HG02798 (cell line): ENCODE measurements at regions not wholly inside any gene's neighbourhood (a gene's known extent, or its start where the extent isn't known, plus 50 kb on each side); places are given as distances from the start of the nearest gene placed in this dataset.

ENCODE experiments used
- ATAC-seq: cut with Tn5 transposase; IDR thresholded peaks from one replicate; pipeline ENCODE4 v1.9.1; 2021; ENCODE audit warnings: mild to moderate bottlenecking; ENCODE audit not compliant: unreplicated experiment, poor library complexity

DNA sequence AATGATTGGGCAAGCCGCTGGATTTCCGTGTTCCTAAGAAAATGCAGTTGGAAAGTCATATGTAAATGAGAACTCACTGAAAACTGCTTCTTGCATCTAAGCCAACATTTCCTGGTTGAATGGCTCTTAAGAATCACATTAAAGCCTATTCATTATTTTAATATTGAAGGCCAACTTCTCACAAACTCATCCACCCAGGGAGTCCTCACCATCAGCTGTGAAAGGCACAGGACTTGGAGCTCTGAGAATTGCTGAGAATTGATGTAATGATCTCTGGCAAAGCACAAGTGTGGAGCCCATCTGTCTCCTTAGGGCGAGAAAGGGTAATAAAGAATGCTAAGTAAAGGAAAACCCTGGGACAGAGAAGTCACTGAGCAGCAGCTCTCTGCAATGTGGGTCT lies 55.9 kb upstream of the APCDD1 start:
- ATAC-seq = no peak

DNA sequence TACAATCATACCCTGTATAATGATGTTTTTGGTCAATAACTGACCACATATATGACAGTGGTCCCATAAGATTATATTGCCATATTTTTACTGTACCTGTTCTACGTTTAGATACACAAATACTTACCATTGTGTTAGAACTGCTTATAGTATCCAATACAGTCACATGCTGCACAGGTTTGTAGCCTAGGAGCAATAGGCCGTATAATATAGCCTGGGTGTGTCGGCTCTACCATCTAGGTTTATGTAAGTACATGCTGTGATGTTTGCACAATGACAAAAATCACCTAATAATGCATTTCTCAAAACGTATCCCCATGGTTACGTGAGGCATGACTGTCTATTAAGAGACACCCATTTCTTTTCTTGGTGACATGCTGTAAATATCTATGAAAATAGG lies 55.0 kb upstream of the APCDD1 start:
- no peak for ATAC-seq

DNA sequence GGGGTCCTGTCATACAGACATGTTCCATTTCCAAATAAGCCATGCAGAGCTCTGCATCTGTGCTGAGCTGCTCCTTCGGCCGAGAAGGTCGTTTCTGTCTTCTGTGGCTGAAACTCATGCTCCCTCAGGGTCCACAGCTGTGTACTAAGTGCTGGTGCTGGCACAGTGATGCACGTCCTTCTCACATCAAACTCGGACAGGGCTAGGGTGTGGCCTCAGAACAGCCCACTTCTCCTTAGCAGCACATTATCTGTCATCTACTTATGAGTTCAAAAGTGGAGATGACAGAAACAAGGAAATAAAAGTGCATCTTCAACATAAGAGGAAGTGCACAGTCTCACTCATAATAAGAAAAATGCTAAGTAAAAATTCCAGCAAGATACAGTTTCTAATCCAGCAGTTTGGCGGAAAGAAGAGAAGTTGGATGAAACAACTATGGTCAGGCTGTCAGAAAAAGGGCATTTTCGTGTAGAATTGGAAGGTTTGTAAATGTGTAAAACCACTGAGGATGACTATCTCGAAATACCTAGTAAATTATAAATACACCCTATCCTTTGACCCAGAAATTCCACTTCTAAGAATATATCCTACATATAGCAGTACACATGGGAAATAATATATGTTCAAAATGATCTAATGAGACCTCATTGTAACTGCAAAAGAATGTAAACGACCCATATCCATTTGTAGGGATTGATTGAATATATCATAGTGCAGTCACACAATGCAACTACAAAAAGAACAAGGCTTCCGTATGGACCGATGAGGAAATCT lies 53.7 kb upstream of the APCDD1 start:
- no peak for ATAC-seq

DNA sequence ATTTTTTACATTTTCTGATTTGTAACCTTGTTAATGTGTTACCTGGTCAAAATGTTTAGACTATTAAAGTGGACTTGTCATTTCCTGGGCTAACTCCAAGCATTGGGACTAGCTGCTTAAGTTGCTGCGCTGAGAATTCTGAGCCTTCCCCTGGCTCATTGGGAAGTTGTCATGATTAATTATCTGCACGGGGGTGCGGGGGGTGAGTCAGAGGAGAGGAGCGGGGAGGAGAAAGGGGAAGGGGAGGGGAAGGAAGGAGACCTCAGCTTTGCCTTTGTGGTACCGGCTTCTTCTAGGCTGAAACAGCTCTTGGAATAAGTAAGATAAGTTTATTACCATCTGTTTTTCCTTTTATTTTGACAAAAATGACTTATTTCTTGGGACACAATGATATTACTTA lies 52.9 kb upstream of the APCDD1 start:
- no peak for ATAC-seq

- no peak for ATAC-seq
Observed at GRCh38 chr18:10401930-10402329, 52.5 kb upstream of the APCDD1 start.

DNA sequence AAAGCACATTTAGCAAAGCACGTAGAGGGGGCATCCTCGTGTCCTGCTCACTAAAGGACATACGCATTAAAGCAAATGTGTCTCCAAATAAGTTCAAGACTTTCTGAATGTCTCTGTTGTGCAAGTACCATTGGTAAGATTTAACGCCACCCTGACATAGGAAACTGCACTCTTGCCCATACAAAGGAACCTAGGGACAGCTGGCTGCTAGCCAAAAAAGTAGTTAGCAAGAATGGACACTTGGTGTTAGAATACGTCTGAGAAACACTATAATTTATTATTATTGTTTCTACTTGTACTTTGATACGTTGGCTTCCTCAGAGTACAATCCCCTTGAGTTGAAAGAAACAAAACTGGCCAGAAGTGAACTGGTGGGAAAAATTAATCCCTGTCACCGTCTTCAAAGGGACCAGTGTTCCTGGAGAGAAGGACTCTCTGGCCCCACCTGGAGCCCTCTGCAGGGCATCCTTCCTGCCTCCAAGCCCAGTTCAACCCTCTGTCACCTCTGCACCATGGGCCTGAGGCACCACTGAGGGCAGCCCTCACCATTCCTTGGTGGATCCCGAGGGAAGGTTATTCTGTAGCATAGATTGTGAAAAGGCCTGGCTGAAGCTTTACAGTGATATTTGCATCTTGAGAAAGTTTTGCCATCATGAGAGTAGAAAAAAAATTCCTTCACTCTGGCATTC lies 51.4 kb upstream of the APCDD1 start:
- ATAC-seq = no peak

GRCh38 chr18:10403708-10404107 lies 50.7 kb upstream of the APCDD1 start:
- no peak for ATAC-seq

DNA sequence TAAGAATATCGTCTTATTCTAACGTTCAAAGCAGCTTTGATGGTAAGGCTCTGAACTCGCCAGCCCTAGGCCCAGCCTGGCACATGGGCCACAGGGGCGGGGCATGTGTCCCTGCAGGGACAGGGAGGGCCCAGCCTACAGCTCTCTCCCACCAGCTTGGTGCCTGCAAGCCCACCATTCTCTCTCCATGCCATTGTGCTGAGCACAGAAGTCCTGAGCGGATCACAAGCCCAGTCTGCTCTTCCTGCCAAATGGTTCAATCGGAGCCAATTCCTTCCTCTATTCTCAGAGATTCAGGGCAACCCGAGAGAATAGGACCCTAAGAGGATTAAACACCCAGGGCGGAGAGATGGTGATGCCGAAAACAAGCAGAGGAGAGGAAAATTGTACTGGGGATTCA lies 50.3 kb upstream of the APCDD1 start:
- no peak for ATAC-seq
